Lung (tissue), 11 donors: ENCODE measurements at regions not wholly inside any gene's neighbourhood (a gene's known extent, or its start where the extent isn't known, plus 50 kb on each side); places are given as distances from the start of the nearest gene placed in this dataset.

Source experiments
- ATAC-seq: fragments of 200-7000 bp; cut with Tn5 transposase; one replicate; pipeline ENCODE4 v1.9.1; 2020; ENCODE audit warnings: moderate number of reproducible peaks; ENCODE audit not compliant: insufficient read depth, low FRiP score
- DNase-seq, 3 donors: peaks; one replicate each; pipeline ENCODE4 v3.0.0-alpha.2; 2013 to 2017
- H3K27ac ChIP-seq, 2 donors: one replicate each; pipeline ENCODE4 v1.5.1; 2013; ENCODE audit warnings: mild to moderate bottlenecking in 2 of 2, moderate library complexity in 2 of 2, control low read depth in 1 of 2, inconsistent platforms in 1 of 2, low read depth in 1 of 2, low read length in 1 of 2
- H3K27me3 ChIP-seq, 3 donors: one replicate each; pipeline ENCODE4 v1.5.1; 2013; ENCODE audit warnings: low read length in 2 of 3; ENCODE audit not compliant: control insufficient read depth in 3 of 3, insufficient read depth in 3 of 3
- H3K36me3 ChIP-seq, 4 donors: one replicate each; pipeline ENCODE4 v1.5.1; 2013; ENCODE audit warnings: low read length in 4 of 4, mild to moderate bottlenecking in 1 of 4, moderate library complexity in 1 of 4; ENCODE audit not compliant: control insufficient read depth in 4 of 4, insufficient read depth in 4 of 4
- H3K4me1 ChIP-seq, 5 donors: one replicate each; pipeline ENCODE4 v1.5.1; 2013; ENCODE audit warnings: low read length in 5 of 5, mild to moderate bottlenecking in 2 of 5, moderate library complexity in 1 of 5; ENCODE audit not compliant: control insufficient read depth in 5 of 5, insufficient read depth in 5 of 5
- H3K4me3 ChIP-seq: one replicate; pipeline ENCODE4 v1.5.1; 2013; ENCODE audit warnings: mild to moderate bottlenecking, control low read depth, moderate library complexity
- H3K9ac ChIP-seq, 2 donors: one replicate each; pipeline ENCODE4 v1.5.1; 2013; ENCODE audit warnings: low read length in 2 of 2, control low read depth in 1 of 2; ENCODE audit not compliant: insufficient read depth in 1 of 2
- H3K9me3 ChIP-seq, 4 donors: one replicate each; pipeline ENCODE4 v1.5.1; 2013; ENCODE audit warnings: low read length in 3 of 4, mild to moderate bottlenecking in 1 of 4, moderate library complexity in 1 of 4; ENCODE audit not compliant: control insufficient read depth in 4 of 4, insufficient read depth in 3 of 4
- CTCF ChIP-seq: IDR thresholded peaks from 2 replicates; pipeline ENCODE4 v1.5.1; 2012; ENCODE audit warnings: mild to moderate bottlenecking; ENCODE audit errors: control extremely low read depth, extremely low read depth
- WGBS, 2 donors: extraction: QIAGEN DNeasy Blood & Tissue Kit; methylation state at CpG; one replicate each; pipeline ENCODE4 v1.1.7; 2013; 5-methylcytosine and 5-hydroxymethylcytosine counted together
- donor health status: control.
- donor health status: control.
- donor health status: Bipolar disorder and iron deficiency.
- donor health status: healthy.
- donor health status: DM: yes; HTN: yes; CAD: no.

GRCh38 chr11:59289356-59290181 lies 69.1 kb upstream of the OR5AN1 start:
- 70 to 72% methylated on average over 4 of the region's 4 CpGs for WGBS, 2 donors
- Histone ChIP-seq H3K27me3 (no peaks in the 10 kb centered on the region), H3K27ac (no peak overlapping the region), H3K9me3 (peaks cover 0 to 2% (median 0%) of the 10 kb centered on the region in 4 donors), H3K9ac (no peak overlapping the region), H3K4me1 (no peaks in the 10 kb centered on the region), H3K36me3 (no peaks in the 10 kb centered on the region), H3K4me3 (no peak overlapping the region)
- TF ChIP-seq CTCF, result no peak
- ATAC-seq, result no peak
- DNase-seq, result no peak

- H3K9ac ChIP-seq, result no peak overlapping the region
- WGBS, 2 donors, result 71 to 87% methylated on average over 2 of the region's 2 CpGs
- no peak for TF ChIP-seq CTCF
- ATAC-seq (no peak), DNase-seq (no peak)
- H3K27ac ChIP-seq, result no peak overlapping the region
- H3K4me1 ChIP-seq, result no peaks in the 10 kb centered on the region
- H3K4me3 ChIP-seq, result no peak overlapping the region
- no peaks in the 10 kb centered on the region for H3K36me3 ChIP-seq
- H3K27me3 ChIP-seq, result no peaks in the 10 kb centered on the region
- no peaks in the 10 kb centered on the region for H3K9me3 ChIP-seq
Observed at GRCh38 chr11:59285716-59286260, 72.9 kb upstream of the OR5AN1 start.

- H3K4me1 ChIP-seq, result no peaks in the 10 kb centered on the region
- H3K9me3 ChIP-seq, result no peaks in the 10 kb centered on the region
- WGBS, 2 donors, result 32 to 51% methylated on average over 5 of the region's 5 CpGs
- H3K4me3 ChIP-seq, result no peak overlapping the region
- no peak overlapping the region for H3K27ac ChIP-seq
- H3K27me3 ChIP-seq, result no peaks in the 10 kb centered on the region
- no peak for TF ChIP-seq CTCF
- ATAC-seq (no peak), DNase-seq (no peak)
- no peak overlapping the region for H3K9ac ChIP-seq
- no peaks in the 10 kb centered on the region for H3K36me3 ChIP-seq
Observed at GRCh38 chr11:59284773-59285129, 72.0 kb upstream of the MPEG1 start.
